Hippocampal formation (tissue), 2 donors: ENCODE measurements at regions not wholly inside any gene's neighbourhood (a gene's known extent, or its start where the extent isn't known, plus 50 kb on each side); places are given as distances from the start of the nearest gene placed in this dataset.
A peak's percentile ranks its signal among the peaks of the same experiment; 100 is the strongest.
"Not testable (repeated sequence)": the region's sequence is repeated elsewhere in the genome, so short reads cannot be mapped to it uniquely, and the experiment has no call there.

Experiments used
- DNase-seq, 2 donors: peaks; one replicate each; lab custom pipeline; 2025; lab: John Stamatoyannopoulos, UW

DNA sequence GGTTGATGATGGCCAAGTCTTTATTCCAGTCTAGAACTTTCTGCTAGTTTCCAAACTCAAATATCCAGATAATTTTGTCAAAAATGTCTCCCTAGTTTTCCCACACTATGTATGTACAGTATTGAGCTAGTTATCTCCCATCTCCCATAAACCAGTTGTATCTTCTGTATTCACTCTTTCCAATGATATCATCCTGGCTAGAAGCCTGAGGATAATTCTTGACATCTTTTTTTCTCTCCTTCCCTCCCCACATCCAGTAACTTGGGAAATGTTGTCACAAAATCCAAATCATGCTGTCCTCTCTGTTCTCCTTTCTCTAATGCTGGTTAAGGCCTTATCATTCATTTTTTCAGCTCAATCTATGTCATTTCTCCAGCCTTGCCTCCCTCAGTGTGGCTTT lies 553.8 kb upstream of the FANCL start:
- no peak for DNase-seq

- no peak for DNase-seq
Measured at GRCh38 chr2:58794103-58794502, 553.0 kb upstream of the FANCL start.

DNA sequence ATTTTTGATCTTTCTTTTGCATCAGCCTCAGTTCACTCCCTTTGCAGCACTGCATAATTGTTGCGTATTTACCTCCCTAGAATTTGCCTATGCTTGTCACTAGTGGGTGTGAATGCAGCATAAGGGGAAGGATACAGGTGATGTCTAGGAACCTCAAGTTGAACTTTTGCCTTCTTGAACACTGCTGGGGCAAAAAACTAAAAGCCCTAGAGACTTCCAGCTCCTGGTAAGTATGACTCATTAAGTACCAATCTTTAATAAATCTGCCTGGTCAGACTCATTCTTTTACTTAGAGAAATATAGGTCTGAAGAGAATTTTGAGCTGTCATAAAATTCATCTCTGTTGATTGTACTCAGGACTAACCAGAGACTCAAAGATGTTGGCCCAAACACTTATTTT lies 547.3 kb upstream of the FANCL start:
- no peak for DNase-seq

DNA sequence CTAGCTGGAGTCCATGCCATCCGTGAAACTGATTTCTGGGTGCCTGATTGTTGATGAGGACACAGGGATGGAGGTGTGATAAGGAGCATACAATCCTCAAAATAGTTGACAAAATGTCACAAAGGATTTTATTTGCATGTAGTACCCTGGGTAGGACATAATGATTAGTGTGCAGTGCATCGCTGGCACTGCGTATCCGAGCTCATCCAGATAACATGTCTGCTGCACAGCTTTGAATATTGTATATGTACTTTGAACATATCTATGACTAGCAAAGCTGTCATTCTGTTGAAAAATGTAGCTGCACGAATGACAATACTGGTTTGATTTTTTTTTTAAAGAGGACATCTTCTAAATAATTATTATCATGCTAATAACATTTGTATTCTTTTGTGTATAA lies 529.7 kb upstream of the FANCL start:
- DNase-seq, result no peak

- no peak for DNase-seq
Measured at GRCh38 chr2:58769864-58770234, 528.7 kb upstream of the FANCL start.

- DNase-seq, result no peak
Measured at GRCh38 chr2:58769111-58769863, 528.2 kb upstream of the FANCL start.

- DNase-seq, result no peak
Measured at GRCh38 chr2:58768715-58769080, 527.6 kb upstream of the FANCL start.

DNA sequence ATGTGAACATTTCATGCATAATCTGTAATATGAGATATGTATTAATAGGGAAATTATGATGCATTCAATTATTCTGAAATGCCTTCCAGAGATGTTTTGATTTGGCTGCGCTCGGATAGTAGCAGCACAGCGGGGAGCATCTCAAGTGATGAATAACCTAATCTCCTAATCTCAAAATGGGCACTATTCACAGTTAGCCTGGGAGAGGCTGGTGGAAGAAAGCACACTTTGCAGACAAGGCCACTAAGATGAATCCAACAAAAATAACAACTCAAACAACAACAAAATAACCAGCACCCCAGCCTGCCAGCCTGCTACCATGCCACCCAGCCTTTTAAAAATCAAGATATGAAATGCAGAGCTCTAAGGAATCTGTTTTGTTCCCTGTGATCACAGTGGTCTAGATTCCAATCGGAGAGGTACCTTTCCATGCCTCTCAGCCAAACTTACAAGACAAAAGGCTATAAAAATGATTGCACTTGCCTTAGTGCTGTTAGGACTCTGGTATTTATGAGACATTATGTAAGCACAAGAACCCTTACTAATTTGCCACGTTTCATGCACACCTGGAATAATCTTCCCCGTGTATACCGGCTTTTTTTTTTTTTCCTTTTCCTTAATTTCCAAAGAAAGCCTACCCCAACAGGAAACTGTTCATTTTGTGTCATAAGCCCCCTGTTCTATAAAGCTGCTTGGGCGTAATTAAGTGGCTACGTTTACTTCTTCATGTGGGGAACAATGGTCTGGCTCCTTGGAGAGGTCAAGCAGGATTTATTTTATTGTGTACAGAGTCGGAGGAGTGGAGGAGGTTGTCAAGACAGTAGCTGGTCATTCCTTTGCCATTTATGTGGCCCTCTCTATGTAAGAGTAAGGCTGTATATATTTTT lies 526.9 kb upstream of the FANCL start:
- no peak for DNase-seq

DNA sequence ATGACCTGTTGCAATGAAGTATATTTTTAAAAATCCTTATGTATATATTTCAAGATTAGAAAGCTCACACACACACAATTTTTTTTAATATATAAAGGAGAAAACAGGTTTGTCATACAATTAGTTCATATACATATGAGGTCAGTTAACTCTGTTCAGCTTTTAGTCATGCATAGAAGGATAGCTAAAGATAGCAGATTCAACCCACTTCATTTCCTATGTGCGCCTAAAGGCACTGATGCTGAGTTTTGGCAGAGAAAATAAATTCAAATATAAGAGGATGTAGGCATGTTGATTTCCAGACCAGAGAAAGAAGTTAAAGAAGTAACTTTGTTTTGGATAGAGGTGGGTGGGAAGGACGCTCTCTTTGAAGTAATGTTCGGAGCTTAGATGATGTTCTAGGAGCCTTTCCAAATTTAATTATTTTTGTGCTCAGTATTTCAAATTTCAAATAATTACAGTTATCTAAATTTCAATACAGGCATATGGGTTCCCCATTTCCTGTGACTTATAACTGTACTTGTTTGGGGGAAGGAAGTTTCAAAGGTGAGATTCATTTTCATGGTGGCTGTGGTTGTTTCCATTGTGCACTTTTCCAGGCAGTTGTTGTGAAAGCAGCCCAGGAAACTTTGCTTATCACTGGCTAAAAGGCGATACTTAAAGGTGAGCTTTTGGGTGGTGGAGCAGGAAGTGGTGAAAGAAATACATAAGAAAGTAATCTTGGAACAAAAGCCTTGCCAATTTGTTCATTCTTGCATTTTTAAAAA lies 523.4 kb upstream of the FANCL start:
- DNase-seq, result no peak

DNA sequence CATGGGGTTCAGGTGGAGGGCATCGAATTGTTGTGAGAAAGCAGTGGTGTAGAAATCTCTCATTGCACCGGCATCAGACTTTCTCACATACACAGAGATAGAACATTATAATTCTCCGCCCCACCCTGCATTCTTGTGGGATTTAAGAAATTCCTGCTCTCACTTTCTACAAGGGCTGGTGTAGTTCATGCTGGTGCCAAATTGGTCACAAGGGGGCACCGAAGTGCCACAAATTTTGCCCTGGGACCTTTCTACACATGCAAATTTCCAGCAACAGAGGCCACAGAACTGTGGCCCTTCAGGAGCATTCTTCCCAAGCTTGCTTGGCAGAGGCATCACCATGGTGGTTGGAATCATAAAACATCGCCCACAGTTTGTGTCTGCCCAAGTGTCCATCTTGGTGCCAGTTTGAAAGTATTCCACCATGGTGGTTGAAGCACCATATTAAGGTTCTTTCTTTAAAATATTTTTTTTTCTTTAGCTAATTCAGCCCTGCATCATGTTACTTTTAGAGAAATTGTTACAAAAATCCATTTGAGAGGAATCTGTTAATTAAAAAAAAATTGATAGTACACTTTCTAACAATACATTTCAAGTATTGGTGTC lies 521.2 kb upstream of the FANCL start:
- peak in 1 of 2 donors; percentile 28 for DNase-seq

- no peak for DNase-seq
Measured at GRCh38 chr2:58757971-58758370, 516.8 kb upstream of the FANCL start.

GRCh38 chr2:58756336-58756735 lies 515.2 kb upstream of the FANCL start:
- no peak for DNase-seq

DNA sequence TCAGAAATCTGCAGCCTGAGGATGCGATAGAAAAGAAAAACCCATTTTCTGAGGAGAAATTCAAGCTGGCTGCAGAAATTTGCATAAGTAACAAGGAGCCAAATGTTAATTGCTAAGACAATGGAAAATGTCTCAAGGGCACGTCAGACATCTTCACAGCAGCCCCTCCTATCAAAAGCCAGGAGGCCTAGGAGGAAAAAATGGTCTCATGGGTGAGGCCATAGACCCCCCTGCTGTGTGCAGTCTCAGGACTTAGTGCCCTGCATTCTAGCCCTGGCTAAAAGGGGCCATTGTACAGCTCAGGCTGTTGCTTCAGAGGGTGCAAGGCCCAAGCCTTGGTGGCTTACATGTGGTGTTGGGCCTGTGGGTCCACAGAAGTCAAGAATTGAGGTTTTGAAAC lies 511.4 kb upstream of the FANCL start:
- not testable (repeated sequence) for DNase-seq

DNA sequence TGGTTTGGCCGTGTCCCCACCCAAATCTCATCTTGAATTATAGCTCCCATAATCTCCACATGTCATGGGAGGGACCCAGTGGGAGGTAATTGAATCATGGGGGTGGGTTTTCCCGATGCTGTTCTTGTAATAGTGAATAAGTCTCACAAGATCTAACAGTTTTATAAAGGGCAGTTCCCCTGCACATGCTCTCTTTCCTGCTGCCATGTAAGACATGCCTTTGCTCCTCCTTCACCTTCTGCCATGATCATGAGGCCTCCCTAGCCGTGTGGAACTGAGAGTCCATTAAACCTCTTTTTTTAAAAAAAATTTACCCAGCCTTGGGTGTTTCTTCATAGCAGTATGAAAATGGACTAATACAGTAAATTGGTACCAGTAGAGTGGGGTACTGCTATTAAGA lies 510.6 kb upstream of the FANCL start:
- not testable (repeated sequence) for DNase-seq

- no peak for DNase-seq
Measured at GRCh38 chr2:58749041-58749440, 507.9 kb upstream of the FANCL start.

- DNase-seq, result not testable (repeated sequence)
Measured at GRCh38 chr2:58745334-58745733, 504.2 kb upstream of the FANCL start.

GRCh38 chr2:58740426-58740825 lies 499.3 kb upstream of the FANCL start:
- no peak for DNase-seq

DNA sequence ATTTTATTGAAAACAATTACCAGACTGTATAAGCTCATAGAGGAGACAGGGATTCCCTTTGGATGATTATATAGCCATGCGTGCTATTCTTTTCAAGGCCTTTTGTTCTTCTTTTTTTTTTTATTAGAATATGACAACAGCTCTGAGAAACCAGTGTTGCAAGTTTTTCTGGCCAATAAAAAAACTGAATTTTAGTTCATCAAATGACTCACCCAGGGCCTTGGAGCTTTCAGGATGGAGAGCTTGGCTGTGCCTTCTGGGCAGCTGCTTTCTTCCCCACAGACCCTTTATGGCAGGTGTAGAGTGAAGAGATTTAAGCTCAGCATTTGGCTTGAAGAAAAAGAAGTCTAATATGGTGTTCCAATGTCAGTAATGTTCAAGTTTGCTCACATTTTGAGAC lies 497.9 kb upstream of the FANCL start:
- DNase-seq, result no peak

DNA sequence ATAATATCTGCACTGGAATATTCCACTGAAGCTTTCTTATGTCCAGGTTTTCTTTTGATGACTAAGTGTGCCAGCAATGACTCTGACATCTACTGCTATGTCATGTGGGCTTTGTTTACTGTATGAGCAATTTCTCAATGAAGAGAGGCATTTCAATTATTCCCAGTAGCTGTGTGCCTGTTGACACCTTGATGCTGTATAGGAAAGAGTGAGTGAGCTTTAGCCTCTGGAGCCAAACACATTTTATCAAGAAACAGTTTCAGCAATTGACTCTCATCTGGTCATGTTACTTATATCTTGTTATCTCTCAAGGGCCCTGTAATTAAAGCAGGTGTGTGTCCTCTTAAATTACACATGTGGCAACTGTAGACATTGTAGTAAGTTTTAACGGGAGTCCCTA lies 493.2 kb upstream of the FANCL start:
- DNase-seq, result no peak

GRCh38 chr2:58732999-58733398 lies 491.9 kb upstream of the FANCL start:
- DNase-seq, result no peak

GRCh38 chr2:58731488-58731869 lies 490.4 kb upstream of the FANCL start:
- DNase-seq, result no peak

DNA sequence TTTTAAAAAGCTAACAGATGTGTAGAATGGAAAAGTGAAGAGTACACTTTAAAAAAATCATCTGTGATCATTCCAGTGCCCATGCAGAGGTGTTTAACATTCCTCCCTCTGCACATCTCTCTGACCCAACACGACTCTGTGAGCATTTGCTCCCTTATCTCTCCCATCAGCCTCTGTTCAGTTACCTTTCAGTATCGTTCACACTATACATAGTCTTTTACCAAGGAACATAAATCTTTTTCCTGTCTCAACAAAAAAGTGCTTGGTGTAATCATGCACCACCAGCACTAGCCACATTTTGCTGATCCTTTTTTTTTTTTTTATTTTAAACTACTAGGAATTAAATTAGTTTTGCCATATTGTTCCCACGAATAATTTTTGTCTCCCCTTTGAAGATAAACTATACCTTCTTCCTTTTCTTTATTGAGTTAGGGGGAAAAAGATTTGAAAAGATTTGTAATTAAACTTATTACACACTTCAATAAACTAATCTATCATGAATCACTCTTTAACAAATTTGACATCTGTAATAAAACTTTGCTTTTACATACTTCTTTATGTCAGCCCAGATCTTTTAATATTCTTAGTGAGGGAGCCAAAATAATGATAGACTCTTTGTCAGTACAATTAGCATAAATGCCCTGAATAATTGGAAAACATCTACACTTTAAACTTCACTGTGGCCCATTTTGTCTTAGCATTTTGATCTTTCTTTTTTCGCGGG lies 489.8 kb upstream of the FANCL start:
- no peak for DNase-seq
